SU-DHL-6 (cell line): ENCODE measurements at regions not wholly inside any gene's neighbourhood (a gene's known extent, or its start where the extent isn't known, plus 50 kb on each side); places are given as distances from the start of the nearest gene placed in this dataset.

Source experiments
- H2AFZ ChIP-seq: fragments of 200-600 bp; sonication (generic); 2 replicates; pipeline ENCODE4 v1.6.1; 2014; ENCODE audit warnings: low read depth, mild to moderate bottlenecking, moderate library complexity, mixed read lengths, antibody characterized with exemption, low read length; ENCODE audit not compliant: severe bottlenecking
- H3F3A ChIP-seq: fragments of 200-600 bp; shearing (Covaris generic); 2 replicates; pipeline ENCODE4 v1.6.0; 2016; ENCODE audit warnings: antibody characterized with exemption, mild to moderate bottlenecking; ENCODE audit not compliant: insufficient read depth
- H3K27ac ChIP-seq: fragments of 200-600 bp; sonication (generic); 2 replicates; pipeline ENCODE4 v1.5.1; 2016; ENCODE audit warnings: low read depth, mild to moderate bottlenecking, low read length, moderate library complexity, mixed read lengths
- H3K27me3 ChIP-seq: fragments of 200-600 bp; sonication (generic), shearing (Covaris generic); 2 replicates; pipeline ENCODE4 v1.6.0; 2014; ENCODE audit warnings: mild to moderate bottlenecking, low read length
- H3K36me3 ChIP-seq: fragments of 200-600 bp; sonication (generic); 2 replicates; pipeline ENCODE4 v1.6.1; 2014; ENCODE audit warnings: mild to moderate bottlenecking, low read length, mixed read lengths
- H3K4me2 ChIP-seq: fragments of 300-600, 200-600 bp; shearing (Covaris generic), sonication (generic); 2 replicates; pipeline ENCODE4 v1.6.0; 2014; ENCODE audit warnings: low read length, low read depth, mild to moderate bottlenecking; ENCODE audit not compliant: poor library complexity, severe bottlenecking
- H3K4me3 ChIP-seq: fragments of 200-600 bp; sonication (generic); 2 replicates; pipeline ENCODE4 v1.5.1; 2014; ENCODE audit warnings: antibody characterized with exemption, low read length, mild to moderate bottlenecking, mixed read lengths; ENCODE audit not compliant: insufficient read depth, poor library complexity, severe bottlenecking
- H3K79me2 ChIP-seq: fragments of 200-600 bp; sonication (generic); 2 replicates; pipeline ENCODE4 v1.6.1; 2014; ENCODE audit warnings: mild to moderate bottlenecking, low read length, moderate library complexity; ENCODE audit not compliant: insufficient read depth
- H3K9ac ChIP-seq: fragments of 200-600 bp; sonication (generic); 2 replicates; pipeline ENCODE4 v1.7.0; 2014; ENCODE audit warnings: mild to moderate bottlenecking, low read length
- H3K9me2 ChIP-seq: fragments of 200-600 bp; sonication (generic); replicated peaks from 2 replicates; pipeline ENCODE4 v1.6.1; 2014; ENCODE audit warnings: low read length; ENCODE audit not compliant: insufficient read depth
- H3K9me3 ChIP-seq: fragments of 200-600 bp; sonication (generic); 2 replicates; pipeline ENCODE4 v1.6.1; 2014; ENCODE audit warnings: low read length, mixed read lengths; ENCODE audit not compliant: insufficient read depth
- H4K20me1 ChIP-seq: fragments of 200-600 bp; sonication (generic); 2 replicates; pipeline ENCODE4 v1.6.1; 2014; ENCODE audit warnings: low read depth, mild to moderate bottlenecking, antibody characterized with exemption, low read length, moderate library complexity, mixed read lengths
- CTCF ChIP-seq: fragments of 200-600 bp; sonication (generic); IDR thresholded peaks from one replicate; pipeline ENCODE4 v1.5.1; 2017; ENCODE audit warnings: antibody characterized with exemption, mild to moderate bottlenecking, low read length, moderate library complexity; ENCODE audit not compliant: insufficient read depth, poor library complexity, severe bottlenecking
- EZH2phosphoT487 ChIP-seq: fragments of 200-600 bp; sonication (generic), shearing (Covaris generic); conservative IDR thresholded peaks from 2 replicates; pipeline ENCODE4 v1.6.1; 2018; ENCODE audit warnings: mild to moderate bottlenecking, antibody characterized with exemption, low read length, moderate library complexity, mixed read lengths

GRCh38 chr5:136766456-136766855 is 401.1 kb upstream of the TRPC7 start:
- no peaks in the 10 kb centered on the region for H3F3A ChIP-seq
- H3K9me2 ChIP-seq = no peaks in the 10 kb centered on the region
- no peaks in the 10 kb centered on the region for H3K9me3 ChIP-seq
- no peak overlapping the region for H3K9ac ChIP-seq
- H4K20me1 ChIP-seq = no peaks in the 10 kb centered on the region
- TF ChIP-seq CTCF = no peak
- TF ChIP-seq EZH2phosphoT487 = no peak
- no peak overlapping the region for H3K4me3 ChIP-seq
- no peak overlapping the region for H3K4me2 ChIP-seq
- no peaks in the 10 kb centered on the region for H3K27me3 ChIP-seq
- no peaks in the 10 kb centered on the region for H3K36me3 ChIP-seq
- no peak overlapping the region for H3K27ac ChIP-seq
- H3K79me2 ChIP-seq = no peaks in the 10 kb centered on the region
- H2AFZ ChIP-seq = no peak overlapping the region

GRCh38 chr5:136764601-136765000 is 399.3 kb upstream of the TRPC7 start:
- Histone ChIP-seq H3F3A (no peaks in the 10 kb centered on the region), H3K79me2 (no peaks in the 10 kb centered on the region), H3K4me2 (no peak overlapping the region), H3K27me3 (no peaks in the 10 kb centered on the region), H3K9me3 (no peaks in the 10 kb centered on the region), H3K9ac (no peak overlapping the region), H3K27ac (no peak overlapping the region), H3K4me3 (no peak overlapping the region), H4K20me1 (no peaks in the 10 kb centered on the region), H3K9me2 (no peaks in the 10 kb centered on the region), H3K36me3 (no peaks in the 10 kb centered on the region), H2AFZ (no peak overlapping the region)
- TF ChIP-seq EZH2phosphoT487 (no peak), CTCF (no peak)

- Histone ChIP-seq H3K79me2 (no peaks in the 10 kb centered on the region), H3K9ac (no peak overlapping the region), H2AFZ (no peak overlapping the region), H3K27me3 (no peaks in the 10 kb centered on the region), H3K27ac (no peak overlapping the region), H3K36me3 (no peaks in the 10 kb centered on the region), H4K20me1 (no peaks in the 10 kb centered on the region), H3K9me2 (no peaks in the 10 kb centered on the region), H3K4me3 (no peak overlapping the region), H3K4me2 (no peak overlapping the region), H3K9me3 (no peaks in the 10 kb centered on the region), H3F3A (no peaks in the 10 kb centered on the region)
- TF ChIP-seq EZH2phosphoT487 (no peak), CTCF (no peak)
These were observed 398.2 kb upstream of the TRPC7 start for GRCh38 chr5:136763548-136763947.

- Histone ChIP-seq H3F3A (no peaks in the 10 kb centered on the region), H3K9me3 (no peaks in the 10 kb centered on the region), H3K4me3 (no peak overlapping the region), H3K9ac (no peak overlapping the region), H2AFZ (no peak overlapping the region), H3K36me3 (no peaks in the 10 kb centered on the region), H3K9me2 (no peaks in the 10 kb centered on the region), H4K20me1 (no peaks in the 10 kb centered on the region), H3K27ac (no peak overlapping the region), H3K79me2 (no peaks in the 10 kb centered on the region), H3K27me3 (no peaks in the 10 kb centered on the region; the same call in 1 of the 2 replicates), H3K4me2 (no peak overlapping the region)
- TF ChIP-seq CTCF = no peak
- TF ChIP-seq EZH2phosphoT487 = no peak
These were observed 388.9 kb upstream of the TRPC7 start for GRCh38 chr5:136754216-136754615.
